GM12878 (cell line): ENCODE measurements at regions not wholly inside any gene's neighbourhood (a gene's known extent, or its start where the extent isn't known, plus 50 kb on each side); places are given as distances from the start of the nearest gene placed in this dataset.

Experiments used
- ATAC-seq: fragments of 200-7000 bp; cut with Tn5 transposase; 3 replicates; pipeline ENCODE4 v1.9.1; 2020; ENCODE audit warnings: mild to moderate bottlenecking, moderate library complexity
- BruUV-seq: library from RNA; stranded (reverse); fragments of 400-500 nt; replicated peaks from 2 replicates; lab custom pipeline; 2021; lab: Mats Ljungman, UMichigan
- CTCF ChIA-PET: fragments of 300-600 bp; sonication (Branson Sonifier 250); formaldehyde crosslinking; extraction: SDS; loops from one replicate; lab custom pipeline; 2021; ENCODE audit warnings: inconsistent platforms; lab: Yijun Ruan, JAX
- POLR2A ChIA-PET: fragments of 350-600 bp; formaldehyde crosslinking; extraction: SDS; loops from one replicate; lab custom pipeline; 2021; ENCODE audit warnings: inconsistent platforms; lab: Charles Lee
- RAD21 ChIA-PET: fragments of 300-600 bp; sonication (Branson Sonifier 250); formaldehyde crosslinking; loops from one replicate; lab custom pipeline; 2023; ENCODE audit warnings: antibody characterized with exemption; ENCODE audit not compliant: unreplicated experiment; lab: Charles Lee
- SMC1A ChIA-PET: fragments of 300-600 bp; sonication (Branson Sonifier 250); formaldehyde crosslinking; loops from one replicate; lab custom pipeline; 2023; ENCODE audit not compliant: unreplicated experiment, uncharacterized antibody; lab: Charles Lee
- DNase-seq: peaks from one replicate; pipeline ENCODE4 v3.0.0-alpha.2; 2011; ENCODE audit warnings: low read depth, low spot score
- FAIRE-seq: peaks from 3 replicates; lab custom pipeline; 2011; peaks lifted over from hg19 to GRCh38; lab: Jason Lieb, UNC
- H2AFZ ChIP-seq: 2 replicates; pipeline ENCODE4 v1.6.0; 2011; ENCODE audit warnings: low read depth, low read length, control low read depth; ENCODE audit not compliant: control insufficient read depth
- H3K27ac ChIP-seq: 2 replicates; pipeline ENCODE4 v1.5.1; 2011; ENCODE audit warnings: control low read depth; ENCODE audit not compliant: control insufficient read depth, insufficient read depth
- H3K27me3 ChIP-seq, 2 experiments: replicated peaks in 1 of 2; 2 replicates each; pipeline versions ENCODE4 v1.6.0 to v1.6.1; 2011; ENCODE audit warnings: low read length in 1 of 2; ENCODE audit not compliant: control insufficient read depth in 2 of 2, insufficient read depth in 2 of 2
- H3K36me3 ChIP-seq, 2 experiments: 2 replicates each; pipeline ENCODE4 v1.5.1; 2011; ENCODE audit warnings: low read length in 1 of 2; ENCODE audit not compliant: control insufficient read depth in 2 of 2, insufficient read depth in 2 of 2
- H3K4me1 ChIP-seq: 2 replicates; pipeline ENCODE4 v1.6.1; 2011; ENCODE audit warnings: mild to moderate bottlenecking, low read length, moderate library complexity, mixed read lengths; ENCODE audit not compliant: control insufficient read depth, insufficient read depth
- H3K4me2 ChIP-seq: 2 replicates; pipeline ENCODE4 v1.6.0; 2011; ENCODE audit warnings: control low read depth; ENCODE audit not compliant: control insufficient read depth, insufficient read depth
- H3K4me3 ChIP-seq: fragments of 200-600 bp; sonication (generic); 2 replicates; pipeline ENCODE4 v1.5.1; 2016
- H3K79me2 ChIP-seq: 2 replicates; pipeline ENCODE4 v1.6.0; 2011; ENCODE audit warnings: low read length; ENCODE audit not compliant: control insufficient read depth, insufficient read depth
- H3K9ac ChIP-seq: 2 replicates; pipeline ENCODE4 v1.8.0; 2011; ENCODE audit warnings: low read length, control low read depth, mixed read lengths; ENCODE audit not compliant: control insufficient read depth, insufficient read depth
- H3K9me3 ChIP-seq: replicated peaks from 3 replicates; pipeline ENCODE4 v1.5.1; 2011; ENCODE audit warnings: mild to moderate bottlenecking, low read length; ENCODE audit not compliant: control insufficient read depth, insufficient read depth
- H4K20me1 ChIP-seq: 2 replicates; pipeline ENCODE4 v1.6.0; 2011; ENCODE audit not compliant: control insufficient read depth, insufficient read depth
- HDAC6 ChIP-seq: fragments of 200-600 bp; sonication (generic); IDR thresholded peaks from one replicate; pipeline ENCODE4 v1.8.0; 2017; ENCODE audit warnings: antibody characterized with exemption; ENCODE audit not compliant: unreplicated experiment
- POLR2AphosphoS2 ChIP-seq: IDR thresholded peaks from 2 replicates; pipeline ENCODE4 v1.6.1; 2011; ENCODE audit warnings: low read depth, mild to moderate bottlenecking, low read length, improper control_type of control experiment, moderate library complexity
- STAT1 ChIP-seq: fragments of 450-650 bp; conservative IDR thresholded peaks from 2 replicates; pipeline ENCODE4 v1.6.1; 2014; ENCODE audit warnings: antibody characterized with exemption, mild to moderate bottlenecking
- ZNF687 ChIP-seq: fragments of 450-650 bp; IDR thresholded peaks from 2 replicates; pipeline ENCODE4 v1.6.1; 2017; ENCODE audit warnings: mild to moderate bottlenecking, moderate library complexity
- WGBS: methylation state at CpG from one replicate; pipeline ENCODE4 v1.1.6; 2016; ENCODE audit warnings: low lambda C conversion rate; ENCODE audit not compliant: insufficient replicate concordance, insufficient coverage; ENCODE audit errors: missing lambda C conversion rate; 5-methylcytosine and 5-hydroxymethylcytosine counted together
- in situ Hi-C: fragments of 300-500 bp; cut with MboI; formaldehyde crosslinking; loops from 9 replicates; pipeline ENCODE4 v1.14.3; 2018; ENCODE audit warnings: mixed read lengths
- intact Hi-C: fragments of 100-400 bp; cut with micrococcal nuclease; formaldehyde crosslinking; loops from one replicate; pipeline ENCODE4 v1.14.2; 2022; ENCODE audit not compliant: unreplicated experiment
- TF ChIP-seq, protein P1 (sequence below): fragments of 450-650 bp; IDR thresholded peaks from 2 replicates; pipeline ENCODE4 v1.6.1; 2017; ENCODE audit warnings: mild to moderate bottlenecking, moderate library complexity
- TF ChIP-seq, protein P2 (sequence below): fragments of 450-650 bp; conservative IDR thresholded peaks from 2 replicates; pipeline ENCODE4 v1.6.1; 2017; ENCODE audit warnings: mild to moderate bottlenecking, moderate library complexity
- TF ChIP-seq, protein P3 (sequence below), 3 experiments: IDR thresholded peaks in 2 of 3; conservative IDR thresholded peaks in 1 of 3; 2 replicates each; pipeline ENCODE4 v1.5.1; 2011; ENCODE audit warnings: low read depth in 3 of 3, low read length in 3 of 3, mild to moderate bottlenecking in 3 of 3, control low read depth in 2 of 3, moderate library complexity in 2 of 3, inconsistent platforms in 1 of 3, mixed read lengths in 1 of 3; ENCODE audit not compliant: control insufficient read depth in 2 of 3, insufficient read depth in 1 of 3; ENCODE audit errors: extremely low read depth in 1 of 3
- TF ChIP-seq, protein P4 (sequence below): fragments of 150-350 bp; IDR thresholded peaks from 2 replicates; pipeline ENCODE4 v1.6.1; 2014; ENCODE audit warnings: mild to moderate bottlenecking, low read depth, low read length

GRCh38 chr10:52966904-52967303 is 194.3 kb upstream of the MBL2 start:
- H2AFZ ChIP-seq: peak overlapping the region; percentile 46
- no peaks in the 10 kb centered on the region for H3K79me2 ChIP-seq
- WGBS: 38% methylated on average over 1 of the region's 1 CpG
- CTCF ChIA-PET: interaction anchor here (0.9 to 4.5 kb wide), 4 partner anchors 9 to 46 kb away, joined by 4 to 20 read pairs (median 6); no protein-coding TSS in a partner anchor
- no peak overlapping the region for H3K9ac ChIP-seq
- intact Hi-C loops (loop anchor here (2.0 to 5.0 kb wide), 5 partner anchors 35 to 170 kb away; no protein-coding TSS in a partner anchor), in situ Hi-C loops (no loop called here)
- DNase-seq: no peak
- POLR2A ChIA-PET: interaction anchor here (1.3 kb wide), 1 partner anchor 165 kb away, joined by 4 read pairs; no protein-coding TSS in a partner anchor
- H3K4me3 ChIP-seq: no peak overlapping the region
- BruUV-seq: no TSS peak
- RAD21 ChIA-PET: interaction anchor here (0.7 to 3.7 kb wide), 9 partner anchors 10 to 165 kb away, joined by 3 to 21 read pairs (median 4); no protein-coding TSS in a partner anchor
- H3K27ac ChIP-seq: peak overlapping the region; percentile 84; the same call in 1 of the 2 replicates
- no peaks in the 10 kb centered on the region for H3K27me3 ChIP-seq
- ATAC-seq: peak; percentile 13
- H3K4me2 ChIP-seq: peak overlapping the region; percentile 20; the same call in 1 of the 2 replicates
- H3K9me3 ChIP-seq: no peaks in the 10 kb centered on the region; the same call in 2 of the 3 replicates
- peaks cover 31% of the 10 kb centered on the region for H3K4me1 ChIP-seq
- FAIRE-seq: peak; percentile 31
- no peaks in the 10 kb centered on the region for H4K20me1 ChIP-seq
- SMC1A ChIA-PET: interaction anchor here (0.7 to 4.4 kb wide), 15 partner anchors 10 to 475 kb away, joined by 3 to 33 read pairs (median 4); no protein-coding TSS in a partner anchor
- H3K36me3 ChIP-seq: no peaks in the 10 kb centered on the region
- TF ChIP-seq, protein P1, sequence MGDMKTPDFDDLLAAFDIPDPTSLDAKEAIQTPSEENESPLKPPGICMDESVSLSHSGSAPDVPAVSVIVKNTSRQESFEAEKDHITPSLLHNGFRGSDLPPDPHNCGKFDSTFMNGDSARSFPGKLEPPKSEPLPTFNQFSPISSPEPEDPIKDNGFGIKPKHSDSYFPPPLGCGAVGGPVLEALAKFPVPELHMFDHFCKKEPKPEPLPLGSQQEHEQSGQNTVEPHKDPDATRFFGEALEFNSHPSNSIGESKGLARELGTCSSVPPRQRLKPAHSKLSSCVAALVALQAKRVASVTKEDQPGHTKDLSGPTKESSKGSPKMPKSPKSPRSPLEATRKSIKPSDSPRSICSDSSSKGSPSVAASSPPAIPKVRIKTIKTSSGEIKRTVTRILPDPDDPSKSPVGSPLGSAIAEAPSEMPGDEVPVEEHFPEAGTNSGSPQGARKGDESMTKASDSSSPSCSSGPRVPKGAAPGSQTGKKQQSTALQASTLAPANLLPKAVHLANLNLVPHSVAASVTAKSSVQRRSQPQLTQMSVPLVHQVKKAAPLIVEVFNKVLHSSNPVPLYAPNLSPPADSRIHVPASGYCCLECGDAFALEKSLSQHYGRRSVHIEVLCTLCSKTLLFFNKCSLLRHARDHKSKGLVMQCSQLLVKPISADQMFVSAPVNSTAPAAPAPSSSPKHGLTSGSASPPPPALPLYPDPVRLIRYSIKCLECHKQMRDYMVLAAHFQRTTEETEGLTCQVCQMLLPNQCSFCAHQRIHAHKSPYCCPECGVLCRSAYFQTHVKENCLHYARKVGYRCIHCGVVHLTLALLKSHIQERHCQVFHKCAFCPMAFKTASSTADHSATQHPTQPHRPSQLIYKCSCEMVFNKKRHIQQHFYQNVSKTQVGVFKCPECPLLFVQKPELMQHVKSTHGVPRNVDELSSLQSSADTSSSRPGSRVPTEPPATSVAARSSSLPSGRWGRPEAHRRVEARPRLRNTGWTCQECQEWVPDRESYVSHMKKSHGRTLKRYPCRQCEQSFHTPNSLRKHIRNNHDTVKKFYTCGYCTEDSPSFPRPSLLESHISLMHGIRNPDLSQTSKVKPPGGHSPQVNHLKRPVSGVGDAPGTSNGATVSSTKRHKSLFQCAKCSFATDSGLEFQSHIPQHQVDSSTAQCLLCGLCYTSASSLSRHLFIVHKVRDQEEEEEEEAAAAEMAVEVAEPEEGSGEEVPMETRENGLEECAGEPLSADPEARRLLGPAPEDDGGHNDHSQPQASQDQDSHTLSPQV: no peak
- TF ChIP-seq ZNF687 (no peak), HDAC6 (no peak), POLR2AphosphoS2 (no peak), STAT1 (no peak)
- TF ChIP-seq, protein P2, sequence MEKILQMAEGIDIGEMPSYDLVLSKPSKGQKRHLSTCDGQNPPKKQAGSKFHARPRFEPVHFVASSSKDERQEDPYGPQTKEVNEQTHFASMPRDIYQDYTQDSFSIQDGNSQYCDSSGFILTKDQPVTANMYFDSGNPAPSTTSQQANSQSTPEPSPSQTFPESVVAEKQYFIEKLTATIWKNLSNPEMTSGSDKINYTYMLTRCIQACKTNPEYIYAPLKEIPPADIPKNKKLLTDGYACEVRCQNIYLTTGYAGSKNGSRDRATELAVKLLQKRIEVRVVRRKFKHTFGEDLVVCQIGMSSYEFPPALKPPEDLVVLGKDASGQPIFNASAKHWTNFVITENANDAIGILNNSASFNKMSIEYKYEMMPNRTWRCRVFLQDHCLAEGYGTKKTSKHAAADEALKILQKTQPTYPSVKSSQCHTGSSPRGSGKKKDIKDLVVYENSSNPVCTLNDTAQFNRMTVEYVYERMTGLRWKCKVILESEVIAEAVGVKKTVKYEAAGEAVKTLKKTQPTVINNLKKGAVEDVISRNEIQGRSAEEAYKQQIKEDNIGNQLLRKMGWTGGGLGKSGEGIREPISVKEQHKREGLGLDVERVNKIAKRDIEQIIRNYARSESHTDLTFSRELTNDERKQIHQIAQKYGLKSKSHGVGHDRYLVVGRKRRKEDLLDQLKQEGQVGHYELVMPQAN: no peak
- TF ChIP-seq, protein P3, sequence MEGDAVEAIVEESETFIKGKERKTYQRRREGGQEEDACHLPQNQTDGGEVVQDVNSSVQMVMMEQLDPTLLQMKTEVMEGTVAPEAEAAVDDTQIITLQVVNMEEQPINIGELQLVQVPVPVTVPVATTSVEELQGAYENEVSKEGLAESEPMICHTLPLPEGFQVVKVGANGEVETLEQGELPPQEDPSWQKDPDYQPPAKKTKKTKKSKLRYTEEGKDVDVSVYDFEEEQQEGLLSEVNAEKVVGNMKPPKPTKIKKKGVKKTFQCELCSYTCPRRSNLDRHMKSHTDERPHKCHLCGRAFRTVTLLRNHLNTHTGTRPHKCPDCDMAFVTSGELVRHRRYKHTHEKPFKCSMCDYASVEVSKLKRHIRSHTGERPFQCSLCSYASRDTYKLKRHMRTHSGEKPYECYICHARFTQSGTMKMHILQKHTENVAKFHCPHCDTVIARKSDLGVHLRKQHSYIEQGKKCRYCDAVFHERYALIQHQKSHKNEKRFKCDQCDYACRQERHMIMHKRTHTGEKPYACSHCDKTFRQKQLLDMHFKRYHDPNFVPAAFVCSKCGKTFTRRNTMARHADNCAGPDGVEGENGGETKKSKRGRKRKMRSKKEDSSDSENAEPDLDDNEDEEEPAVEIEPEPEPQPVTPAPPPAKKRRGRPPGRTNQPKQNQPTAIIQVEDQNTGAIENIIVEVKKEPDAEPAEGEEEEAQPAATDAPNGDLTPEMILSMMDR (IDR thresholded peaks at IDR 0.05 in 2 of 3, conservative IDR thresholded peaks at IDR 0.05 in 1 of 3; ENCODE audit: control insufficient read depth in 2 of 3, extremely low read depth in 1 of 3, insufficient read depth in 1 of 3, low read depth in 3 of 3, low read length in 3 of 3): no peak
- TF ChIP-seq, protein P4, sequence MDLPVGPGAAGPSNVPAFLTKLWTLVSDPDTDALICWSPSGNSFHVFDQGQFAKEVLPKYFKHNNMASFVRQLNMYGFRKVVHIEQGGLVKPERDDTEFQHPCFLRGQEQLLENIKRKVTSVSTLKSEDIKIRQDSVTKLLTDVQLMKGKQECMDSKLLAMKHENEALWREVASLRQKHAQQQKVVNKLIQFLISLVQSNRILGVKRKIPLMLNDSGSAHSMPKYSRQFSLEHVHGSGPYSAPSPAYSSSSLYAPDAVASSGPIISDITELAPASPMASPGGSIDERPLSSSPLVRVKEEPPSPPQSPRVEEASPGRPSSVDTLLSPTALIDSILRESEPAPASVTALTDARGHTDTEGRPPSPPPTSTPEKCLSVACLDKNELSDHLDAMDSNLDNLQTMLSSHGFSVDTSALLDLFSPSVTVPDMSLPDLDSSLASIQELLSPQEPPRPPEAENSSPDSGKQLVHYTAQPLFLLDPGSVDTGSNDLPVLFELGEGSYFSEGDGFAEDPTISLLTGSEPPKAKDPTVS: no peak
